GM12874 (cell line): ENCODE measurements at regions not wholly inside any gene's neighbourhood (a gene's known extent, or its start where the extent isn't known, plus 50 kb on each side); places are given as distances from the start of the nearest gene placed in this dataset.

ENCODE experiments used
- CTCF ChIP-seq: IDR thresholded peaks from 2 replicates; pipeline ENCODE4 v1.5.1; 2011; ENCODE audit warnings: low read depth, mild to moderate bottlenecking, control low read depth, low read length, moderate library complexity; ENCODE audit not compliant: insufficient read depth

GRCh38 chr2:207264310-207264709, 98.6 kb upstream of the KLF7 start:
- no peak for TF ChIP-seq CTCF

GRCh38 chr2:207265332-207265731, 99.6 kb upstream of the KLF7 start:
- TF ChIP-seq CTCF = no peak

DNA sequence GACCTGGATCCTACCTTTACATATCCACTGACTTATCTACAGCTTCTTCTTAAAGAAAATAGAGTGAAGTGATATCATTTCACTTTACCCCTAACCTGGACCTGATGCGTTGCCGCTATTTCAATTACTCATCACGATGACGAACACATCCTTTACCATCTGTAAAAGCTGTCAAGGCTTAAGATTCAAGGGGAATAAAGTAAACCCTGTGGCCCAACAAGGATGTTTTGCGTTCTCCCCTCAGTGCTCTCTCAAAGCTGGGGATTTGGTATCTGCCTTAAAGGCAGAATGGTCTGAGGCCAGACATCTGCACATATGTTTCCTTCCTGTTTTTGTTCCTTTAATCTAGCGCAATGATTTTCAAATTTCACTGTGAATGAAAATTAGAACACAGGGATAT, 100.1 kb upstream of the KLF7 start:
- TF ChIP-seq CTCF = no peak

DNA sequence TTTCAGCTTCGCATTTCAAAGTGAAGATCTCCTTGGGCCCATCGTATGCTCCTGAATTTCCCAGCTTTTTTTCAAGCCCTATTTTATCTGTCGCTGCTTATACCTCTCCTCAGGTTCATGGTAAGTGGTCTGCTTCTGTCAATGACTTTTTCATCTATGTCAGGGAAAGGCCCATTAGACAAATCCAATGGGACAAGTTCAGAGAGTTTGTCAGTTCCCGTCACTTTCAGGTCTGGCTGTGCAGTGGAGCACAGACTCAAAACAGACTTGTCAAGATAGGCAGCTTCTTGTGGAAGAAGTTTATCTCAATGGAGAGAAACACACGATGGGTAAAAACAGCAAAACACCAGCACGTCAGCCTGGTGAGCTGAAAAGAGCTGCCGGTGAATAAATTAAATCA, 100.9 kb upstream of the KLF7 start:
- no peak for TF ChIP-seq CTCF

DNA sequence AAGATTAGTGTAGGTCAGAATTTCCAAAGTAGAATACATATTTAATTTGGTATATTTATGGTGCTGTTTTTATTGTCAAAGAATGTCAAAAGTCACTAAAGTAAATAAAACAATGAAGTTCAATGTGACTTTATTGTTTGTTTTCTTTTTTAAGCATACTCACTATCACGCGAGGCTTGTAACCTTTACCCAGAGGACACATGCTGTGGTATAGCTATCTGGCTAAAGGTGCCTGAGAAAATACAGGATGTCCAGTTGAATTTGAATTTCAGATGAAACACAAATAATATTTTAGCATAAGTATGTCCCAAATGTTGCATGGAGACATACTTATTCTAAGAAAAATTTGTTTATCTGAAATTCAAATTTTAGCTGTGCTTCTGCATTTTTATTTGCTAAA, 103.3 kb upstream of the KLF7 start:
- TF ChIP-seq CTCF = no peak

- TF ChIP-seq CTCF = no peak
Measured at GRCh38 chr2:207274530-207275189, 108.9 kb upstream of the KLF7 start.

DNA sequence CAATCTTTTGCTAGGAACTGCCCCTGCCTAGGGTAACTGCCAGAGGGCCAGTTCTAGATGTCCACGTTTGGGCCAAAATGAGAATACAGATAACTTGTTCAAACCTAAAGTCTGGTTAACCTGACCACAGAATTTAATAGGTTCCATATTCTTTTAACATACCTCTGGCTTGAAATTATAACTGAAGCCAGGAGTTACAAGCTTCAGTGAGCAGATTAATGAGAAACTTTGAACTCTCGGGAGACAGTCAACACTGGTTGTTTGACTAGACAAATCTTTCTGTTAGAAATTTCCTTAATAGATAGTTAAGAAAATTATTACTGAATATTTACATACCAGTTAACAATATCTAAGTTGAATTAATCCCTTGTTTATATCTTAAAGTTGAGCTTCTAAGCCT, 110.0 kb upstream of the KLF7 start:
- TF ChIP-seq CTCF = no peak
